HG03571 (cell line): ENCODE measurements at regions not wholly inside any gene's neighbourhood (a gene's known extent, or its start where the extent isn't known, plus 50 kb on each side); places are given as distances from the start of the nearest gene placed in this dataset.

ENCODE experiments used
- ATAC-seq: cut with Tn5 transposase; IDR thresholded peaks from one replicate; pipeline ENCODE4 v1.9.1; 2021; ENCODE audit not compliant: unreplicated experiment

DNA sequence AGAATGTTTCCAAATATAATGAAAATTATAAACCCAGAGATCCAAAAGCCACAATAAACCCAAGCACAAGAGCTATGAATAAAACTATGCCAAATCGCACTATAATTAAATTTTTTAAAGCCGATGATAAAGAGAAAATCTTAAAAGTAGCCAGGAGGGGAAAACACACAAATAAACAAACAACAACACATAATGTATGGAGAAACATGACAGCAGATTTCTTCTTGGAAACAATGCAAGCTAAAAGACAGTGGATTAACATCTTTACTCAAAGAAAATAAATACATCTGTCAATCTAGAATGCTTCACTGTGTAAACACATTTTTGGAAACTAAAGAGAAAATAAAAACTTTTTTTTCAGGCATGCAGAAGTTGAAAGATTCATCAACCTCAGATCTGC lies 53.0 kb upstream of the SMOX start:
- ATAC-seq, result no peak

DNA sequence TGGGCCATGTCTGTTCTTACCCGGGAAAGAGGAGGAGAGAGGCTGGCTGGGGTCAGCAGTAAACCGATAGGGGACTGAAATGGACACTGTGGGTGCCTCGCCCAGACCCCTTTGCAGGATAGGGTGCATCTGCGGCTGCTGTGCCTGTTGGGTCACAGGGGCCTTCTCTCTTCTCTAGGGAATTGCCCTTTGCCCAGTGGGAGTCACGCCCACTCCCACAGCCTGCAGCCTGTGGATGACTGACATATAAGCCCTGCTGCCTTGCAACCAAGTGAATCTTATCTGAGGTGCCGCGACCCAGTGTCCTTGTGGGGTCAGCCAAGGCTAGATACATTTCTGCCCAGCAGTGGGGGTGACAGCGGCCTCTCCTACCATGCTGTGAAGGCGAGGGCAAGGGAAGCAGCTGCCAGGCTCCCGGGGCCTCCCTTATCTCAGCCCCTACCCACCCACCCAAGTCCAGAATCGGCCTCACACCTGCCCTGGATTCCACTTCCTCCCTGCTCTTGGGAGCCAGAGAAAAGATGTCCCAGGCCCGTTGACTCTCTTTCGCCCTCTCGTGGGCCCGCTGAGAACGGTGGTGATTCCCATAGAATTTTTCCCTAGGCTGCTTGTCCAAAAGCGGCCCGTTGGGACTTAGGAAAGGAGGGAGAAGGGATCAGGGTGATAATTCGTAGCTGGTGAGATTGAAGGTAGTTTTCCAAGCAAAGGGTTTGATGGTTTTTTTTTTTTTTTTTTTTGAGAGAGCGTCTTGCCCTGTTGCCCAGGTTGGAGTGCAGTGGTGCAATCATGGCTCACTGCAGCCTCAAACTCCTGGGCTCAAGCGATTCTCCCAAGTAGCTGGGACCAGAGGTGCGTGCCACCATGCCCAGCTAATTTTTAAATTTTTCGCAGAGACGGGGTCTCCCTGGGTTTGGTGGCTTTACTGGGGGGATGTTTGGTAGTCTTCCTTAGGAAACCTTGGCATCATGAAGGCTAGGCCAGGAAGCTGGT lies 56.8 kb upstream of the SMOX start:
- no peak for ATAC-seq

DNA sequence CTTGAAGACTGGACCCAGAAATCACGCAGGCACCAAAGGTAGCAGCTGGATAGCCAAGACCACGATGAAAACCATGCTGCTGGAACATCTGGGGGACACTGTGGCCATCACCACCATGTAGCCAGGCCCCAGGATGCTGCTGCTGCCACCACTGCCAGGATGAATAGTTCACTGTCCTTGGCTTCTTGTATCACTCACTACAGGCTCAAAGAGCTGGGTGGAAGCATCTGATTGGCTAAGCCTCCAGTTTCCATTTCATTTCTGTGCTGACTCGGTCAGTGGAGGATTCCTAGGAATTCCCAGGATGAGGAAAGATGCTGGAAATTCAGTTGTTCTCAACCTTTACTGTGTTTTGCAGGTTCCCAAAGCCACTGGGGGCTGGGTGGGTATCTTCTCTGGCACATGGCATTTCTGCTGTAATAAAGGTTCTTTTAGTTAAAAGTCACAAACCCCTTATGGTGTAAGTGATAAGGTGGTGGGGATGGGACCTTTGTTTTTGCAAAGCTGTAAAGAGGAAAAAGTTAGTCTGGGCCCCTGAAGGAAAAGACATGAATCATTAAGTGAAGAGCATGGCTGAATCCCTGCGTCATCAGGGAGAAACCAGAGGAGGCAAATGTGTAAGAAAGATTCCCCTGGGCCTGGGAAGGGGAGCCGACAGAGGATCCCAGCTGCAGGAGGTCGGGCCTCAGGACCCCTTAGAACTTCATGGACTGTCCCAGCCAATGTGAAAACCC lies 57.7 kb upstream of the SMOX start:
- no peak for ATAC-seq

DNA sequence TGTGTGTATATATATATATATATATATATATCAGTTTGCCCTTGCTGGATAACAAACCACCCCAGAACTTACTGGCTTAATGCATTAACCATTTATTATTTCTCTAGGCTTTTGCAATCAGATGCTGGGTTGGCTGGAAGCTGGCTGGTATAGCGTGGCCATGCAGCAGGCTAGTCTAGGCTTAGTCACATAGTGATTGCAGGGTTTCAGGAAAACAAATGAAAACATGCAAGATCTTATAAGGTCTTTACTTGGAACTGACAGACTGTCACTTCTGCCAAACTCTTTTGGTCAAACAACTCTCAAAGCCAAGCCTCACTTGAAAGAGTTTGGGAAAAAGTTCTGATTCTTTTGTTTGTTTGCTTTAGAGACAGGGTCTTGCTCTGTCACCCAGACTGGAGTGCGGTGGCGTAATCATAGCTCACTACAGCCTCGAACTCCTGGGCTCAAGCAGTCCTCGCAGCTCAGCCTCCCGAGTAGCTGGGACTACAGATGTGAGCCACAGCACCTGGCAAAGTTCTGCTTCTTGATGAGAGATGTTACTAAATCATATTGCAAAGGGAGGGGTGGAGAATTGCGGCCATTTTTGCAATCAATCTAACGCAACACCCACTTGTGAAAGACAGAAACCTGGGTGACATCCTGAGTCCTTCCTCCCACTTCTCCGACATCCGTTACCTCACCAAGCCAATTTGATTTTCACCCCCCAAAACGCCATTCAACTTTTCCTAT lies 58.7 kb upstream of the SMOX start:
- ATAC-seq, result no peak

DNA sequence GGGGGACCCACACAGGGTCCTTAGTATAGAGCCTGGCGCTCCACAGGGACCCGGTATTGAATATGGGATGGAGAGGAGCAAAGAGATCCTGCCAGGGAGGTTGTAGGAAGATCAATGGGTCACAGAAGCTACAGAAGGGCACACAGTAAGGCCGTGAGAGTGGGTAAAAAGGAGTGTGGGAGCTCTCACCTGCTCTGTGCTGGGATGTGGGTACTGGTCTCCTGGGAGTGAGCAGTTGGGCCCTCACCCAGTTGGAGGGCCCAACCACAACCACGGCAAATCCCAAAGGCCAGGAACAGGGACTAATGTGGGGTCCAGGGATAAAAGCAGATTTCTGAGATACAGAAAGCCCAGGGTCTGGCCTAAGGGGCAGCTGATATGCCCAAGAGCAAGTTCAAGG lies 59.9 kb upstream of the SMOX start:
- no peak for ATAC-seq

DNA sequence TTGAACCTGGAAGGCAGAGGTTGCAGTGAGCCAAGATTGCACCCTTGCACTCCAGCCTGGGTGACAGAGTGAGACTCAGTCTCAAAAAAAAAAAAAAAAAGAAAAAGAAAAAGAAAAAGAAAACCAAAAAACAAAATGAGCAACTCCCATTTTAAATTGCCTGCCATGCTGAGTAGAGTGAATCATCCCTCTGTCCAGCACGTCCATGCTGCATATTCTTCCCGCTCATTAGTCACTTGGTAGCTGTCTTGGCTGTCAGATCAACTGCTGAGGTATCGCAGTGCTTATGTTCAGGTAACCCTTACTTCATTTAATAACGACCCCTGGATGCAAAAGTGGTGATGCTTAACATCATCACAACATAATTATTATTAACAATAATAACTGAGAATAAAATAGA lies 60.7 kb upstream of the SMOX start:
- no peak for ATAC-seq

DNA sequence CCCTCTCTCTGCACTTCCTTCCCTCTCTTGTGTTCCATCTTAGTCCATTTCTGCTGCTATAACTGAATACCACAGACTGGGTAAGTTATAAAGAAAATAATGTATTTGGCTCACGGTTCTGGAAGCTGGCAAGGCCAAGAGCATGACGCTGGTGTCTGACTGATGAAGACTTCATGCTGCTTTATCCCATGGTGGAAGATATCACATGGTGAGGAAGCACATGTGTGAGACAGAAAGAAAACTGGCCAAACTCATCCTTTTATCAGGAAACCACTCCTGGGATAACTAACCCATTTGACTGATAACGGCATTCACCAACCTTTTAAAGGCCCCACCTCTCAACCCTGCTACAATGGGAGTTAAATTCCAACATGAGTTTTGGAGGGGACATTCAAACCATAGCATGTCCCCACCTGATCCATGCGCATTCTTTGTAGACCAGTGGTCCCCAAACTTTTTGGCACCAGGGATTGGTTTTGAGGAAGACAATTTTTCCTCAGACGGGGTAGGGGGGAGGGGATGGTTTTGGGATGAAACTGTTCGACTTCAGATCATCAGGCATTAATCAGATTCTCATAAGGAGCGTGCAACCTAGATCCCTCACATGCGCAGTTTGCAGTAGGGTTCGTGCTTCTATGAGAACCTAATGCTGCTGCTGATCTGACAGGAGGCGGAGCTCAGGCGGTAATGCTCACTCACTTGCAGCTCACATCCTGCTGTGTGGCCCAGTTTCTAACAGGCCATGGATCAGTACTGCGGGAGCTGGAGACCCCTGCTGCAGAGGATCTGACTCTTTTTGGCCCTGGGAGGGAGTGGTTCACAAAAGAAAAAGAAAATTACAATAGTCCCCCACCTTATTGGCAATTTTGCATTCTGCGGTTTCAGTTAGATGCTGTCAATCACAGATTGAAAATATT lies 61.6 kb upstream of the SMOX start:
- ATAC-seq, result no peak

DNA sequence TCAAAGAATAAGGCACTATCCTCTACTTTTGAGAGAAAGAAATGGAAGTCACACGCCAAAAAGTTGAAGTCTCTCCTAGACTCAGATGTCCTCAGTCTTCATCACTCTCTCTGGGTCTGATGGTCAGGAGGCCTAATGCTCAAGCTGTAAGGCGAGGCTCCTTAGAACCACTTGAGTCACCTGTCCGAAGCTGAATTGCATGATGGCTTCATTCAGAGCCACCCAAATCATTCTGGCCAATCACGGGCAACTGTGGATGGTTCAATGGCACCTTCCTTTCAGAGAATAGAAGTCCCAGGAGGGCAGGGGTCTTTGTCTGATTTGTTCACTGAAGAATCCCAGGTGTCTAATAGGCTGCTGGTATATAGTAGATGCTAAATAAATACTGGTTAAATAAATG lies 63.9 kb upstream of the SMOX start:
- no peak for ATAC-seq

DNA sequence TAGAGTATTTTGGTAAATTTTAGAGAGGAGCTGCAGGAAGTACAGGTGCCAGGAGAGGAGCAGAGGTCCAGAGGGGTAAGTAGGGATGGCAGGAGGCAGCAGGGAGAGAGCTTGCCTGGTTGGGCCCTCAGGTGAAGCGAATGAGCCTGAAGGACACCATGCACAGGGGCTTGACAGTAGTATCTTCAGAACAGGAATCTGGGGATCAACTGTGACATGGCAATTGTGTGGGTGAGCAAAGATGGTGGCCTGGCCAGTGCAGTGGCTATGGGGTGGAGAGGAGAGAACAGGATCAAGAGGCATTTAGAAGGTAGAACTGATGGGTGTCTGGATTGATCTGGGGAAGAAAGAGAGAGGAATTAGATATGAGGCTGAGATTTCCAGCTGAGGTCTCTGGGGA lies 64.5 kb upstream of the SMOX start:
- no peak for ATAC-seq

DNA sequence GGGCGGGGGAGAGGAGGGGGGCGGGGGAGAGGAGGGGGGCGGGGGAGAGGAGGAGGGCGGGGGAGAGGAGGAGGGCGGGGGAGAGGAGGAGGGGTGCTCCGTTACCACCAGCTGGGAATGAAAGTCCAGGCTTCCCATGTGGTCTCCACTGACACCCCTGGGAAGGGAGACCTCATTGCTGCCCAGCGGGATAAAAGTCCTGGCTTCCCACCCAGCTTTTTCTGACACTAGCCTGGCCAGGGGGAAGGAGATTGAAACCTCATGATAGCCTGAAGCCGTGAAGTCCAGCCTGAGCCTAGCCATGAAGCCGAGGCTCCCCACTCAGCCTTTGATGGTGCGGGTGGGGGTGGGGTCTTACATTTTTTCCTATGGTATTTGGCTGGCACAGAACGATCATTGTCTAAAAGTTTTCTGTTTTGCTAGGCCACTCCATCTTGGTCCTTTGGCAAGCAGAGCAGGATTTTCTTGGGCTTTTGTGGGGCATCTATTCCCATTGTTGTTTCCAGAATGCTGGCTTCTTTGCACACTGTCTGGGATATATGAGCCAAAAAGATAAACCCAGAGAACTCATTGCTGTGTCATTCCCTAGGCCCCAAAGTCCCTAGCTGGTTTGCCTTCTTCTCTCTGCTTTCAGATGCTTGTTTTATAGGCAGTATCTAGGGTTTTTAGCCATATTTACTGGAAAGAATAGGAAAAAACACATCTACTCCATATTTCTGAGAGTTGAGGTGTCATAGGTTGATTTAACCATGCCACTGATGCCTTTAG lies 65.3 kb upstream of the SMOX start:
- no peak for ATAC-seq

DNA sequence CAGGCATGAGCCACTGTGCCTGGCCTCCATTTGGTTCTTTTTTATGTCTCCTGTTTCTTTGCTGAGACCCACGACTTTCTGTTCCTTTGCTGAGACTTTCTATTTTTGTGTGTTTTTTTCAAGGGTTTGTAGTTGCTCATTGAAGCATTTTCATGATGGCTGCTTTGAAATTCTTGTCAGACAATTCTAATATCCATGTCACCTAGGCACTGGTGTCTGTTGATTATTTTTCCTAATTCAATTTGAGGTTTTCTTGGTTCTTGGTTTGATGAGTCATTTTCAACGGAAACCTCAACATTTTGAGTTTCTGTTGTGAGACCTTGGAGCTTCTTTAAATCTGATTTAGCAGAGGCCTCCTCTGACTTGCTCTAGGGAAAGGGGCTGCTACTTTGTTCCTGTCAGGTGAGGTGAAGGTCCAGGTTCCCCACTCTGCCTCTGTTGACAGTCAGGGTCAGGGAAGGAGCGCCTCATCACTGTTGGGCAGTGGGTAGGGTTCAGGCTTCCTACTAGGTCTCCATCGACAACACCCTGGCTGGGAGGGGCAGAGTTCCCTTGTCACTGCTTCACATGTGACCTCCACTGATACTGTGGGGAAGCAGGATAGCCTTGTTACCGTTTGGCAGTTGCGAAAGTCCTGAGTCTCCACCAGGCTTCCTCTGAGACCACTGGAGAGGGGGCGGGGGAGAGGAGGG lies 66.1 kb upstream of the SMOX start:
- peak; percentile 48 for ATAC-seq

DNA sequence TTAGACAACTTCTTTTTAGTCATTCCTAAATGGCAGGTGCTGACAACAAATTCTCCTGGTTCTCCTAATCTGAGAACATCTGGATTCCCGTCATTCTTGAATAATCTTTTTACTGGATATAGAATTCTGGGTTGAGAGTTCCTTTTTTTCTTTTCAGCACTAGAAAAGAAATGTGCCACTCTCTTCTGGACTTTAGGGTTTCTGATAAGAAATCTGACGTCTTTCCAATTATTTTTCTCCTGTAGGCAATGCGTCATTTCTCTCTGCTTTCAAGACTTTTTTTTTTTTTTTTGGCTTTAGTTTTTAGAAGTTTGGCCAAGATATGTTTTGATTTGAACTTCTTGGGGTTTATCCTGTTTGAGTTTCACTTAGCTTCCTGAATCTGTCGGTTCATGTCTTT lies 66.1 kb upstream of the RNF24 start:
- no peak for ATAC-seq

DNA sequence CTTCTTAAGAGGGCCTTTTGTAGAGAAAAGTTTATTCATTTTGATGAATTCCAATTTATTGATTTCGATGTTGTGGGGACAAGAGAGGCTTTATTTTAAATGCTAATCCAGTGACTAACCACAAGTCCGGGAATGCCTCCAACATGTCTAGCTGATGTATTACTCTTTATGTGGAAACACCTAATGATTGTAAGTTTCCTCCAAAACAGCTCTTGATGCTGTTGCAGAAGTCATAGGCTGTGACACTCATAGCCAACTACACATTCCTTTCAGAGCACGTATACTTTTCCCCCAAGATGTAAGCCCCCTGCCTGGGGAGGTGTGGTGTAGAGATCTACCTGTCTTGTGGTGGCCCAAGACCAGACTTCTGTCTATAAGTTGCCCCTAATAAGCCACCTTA lies 61.3 kb upstream of the RNF24 start:
- no peak for ATAC-seq

DNA sequence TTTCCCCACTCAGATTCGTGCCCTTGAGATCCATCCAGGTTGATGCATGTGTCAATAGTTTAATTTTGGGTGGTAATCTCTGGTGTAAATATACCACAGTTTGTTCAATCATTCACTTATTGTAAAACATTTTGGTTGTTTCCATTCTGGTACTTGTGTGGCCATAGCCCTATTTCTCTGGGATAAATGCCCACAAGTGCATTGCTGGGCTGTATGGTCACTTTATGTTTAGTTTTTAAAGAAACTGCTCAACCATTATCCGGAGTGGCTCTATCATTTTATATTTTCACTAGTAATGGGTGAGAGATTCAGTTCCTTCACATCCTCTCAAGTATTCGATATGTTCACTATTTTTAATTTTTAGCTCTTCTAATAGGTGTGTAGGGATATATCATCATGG lies 60.7 kb upstream of the RNF24 start:
- ATAC-seq, result no peak

DNA sequence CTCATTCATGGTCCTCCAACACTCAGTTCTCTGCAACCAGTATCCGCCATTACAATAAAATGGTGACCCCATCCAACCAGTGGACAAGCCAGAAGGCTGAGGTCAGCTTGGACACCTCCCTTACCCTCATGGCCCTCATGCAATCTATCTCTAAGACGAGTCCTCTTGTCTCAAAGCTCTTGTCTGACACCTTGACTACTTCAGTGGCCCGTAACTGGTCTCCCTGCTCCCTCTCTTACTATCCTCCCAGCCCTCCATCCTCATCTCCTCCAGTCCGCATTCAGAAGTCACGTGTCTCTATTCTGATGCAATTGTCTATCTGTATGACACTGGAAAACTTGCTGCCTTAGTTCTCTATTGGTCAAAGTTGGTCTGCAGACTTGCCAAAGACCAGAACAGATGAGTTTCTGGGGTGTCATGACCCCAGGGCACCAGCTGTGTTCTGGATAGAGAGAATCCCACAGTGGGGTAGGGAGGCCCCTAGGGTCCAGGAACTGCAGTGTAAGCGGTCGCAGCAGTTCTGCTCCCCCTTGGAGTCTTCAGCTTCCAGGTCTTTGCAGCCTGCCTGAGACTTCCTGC lies 59.6 kb upstream of the RNF24 start:
- no peak for ATAC-seq

DNA sequence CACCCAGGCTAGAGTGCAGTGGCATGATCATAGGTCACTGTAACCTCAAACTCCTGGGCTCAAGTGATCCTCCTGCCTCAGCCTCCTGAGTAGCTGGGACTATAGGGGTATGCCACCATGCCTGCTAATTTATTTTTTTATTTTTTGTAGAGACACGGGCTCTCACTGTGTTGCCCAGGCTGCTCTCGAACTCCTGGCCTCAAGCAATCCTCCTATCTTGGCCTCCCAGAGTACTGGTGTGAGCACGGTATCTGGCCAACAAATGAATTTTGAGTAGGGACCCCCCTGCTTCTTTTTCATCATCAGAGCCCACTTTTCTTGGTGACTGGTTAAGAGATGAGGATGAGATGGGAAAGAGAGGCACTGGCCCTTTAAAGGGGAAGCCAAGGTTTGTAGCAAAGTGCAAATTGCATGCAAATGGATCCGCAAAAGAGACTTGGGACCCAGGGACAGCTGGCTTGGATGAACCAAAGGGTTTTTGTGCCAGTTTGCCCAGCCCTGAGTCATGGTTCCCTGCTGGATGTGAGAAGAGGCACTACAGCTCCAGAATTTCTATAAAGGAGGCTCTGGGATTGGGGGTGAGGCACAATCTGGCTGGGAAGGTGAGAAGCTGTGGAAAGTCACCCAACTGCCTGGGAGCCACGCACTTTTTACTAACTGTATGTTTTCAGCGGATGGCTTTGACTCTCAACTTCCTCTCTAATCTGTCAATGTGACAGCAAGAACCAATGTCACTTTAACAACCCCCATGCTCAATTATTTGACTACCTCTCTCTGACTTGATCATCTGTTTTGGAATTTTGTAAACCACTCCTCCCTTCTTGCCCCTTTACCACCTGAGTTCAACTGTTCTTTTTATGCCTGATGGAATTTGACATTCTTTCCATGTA lies 58.7 kb upstream of the RNF24 start:
- ATAC-seq, result no peak

DNA sequence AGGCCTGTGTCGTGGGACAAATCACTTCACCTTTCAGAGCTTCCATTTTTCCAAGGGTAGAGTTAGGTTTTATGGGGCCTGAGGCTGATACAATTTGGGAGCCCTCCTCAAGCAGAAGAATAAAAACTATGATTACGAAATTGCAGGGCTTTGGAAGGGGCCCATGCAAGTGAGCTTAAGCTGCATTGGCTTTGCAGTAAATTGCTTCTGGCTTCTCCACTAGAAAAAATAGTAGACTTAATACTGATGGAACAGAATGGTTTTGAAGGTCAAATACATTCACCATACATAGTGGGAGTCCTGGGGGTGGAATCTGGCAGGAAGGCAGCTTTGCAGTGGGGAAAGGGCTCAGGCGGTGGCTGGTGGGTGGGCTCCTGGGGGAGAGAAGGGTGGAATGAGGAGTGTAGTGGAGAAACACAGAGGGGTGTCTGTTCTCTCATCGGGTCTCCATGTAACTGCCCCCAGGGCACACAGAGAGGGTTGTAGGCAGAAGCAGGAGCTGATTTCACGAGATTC lies 55.9 kb upstream of the RNF24 start:
- no peak for ATAC-seq
